ENCODE measurements at regions not wholly inside any gene's neighbourhood (a gene's known extent, or its start where the extent isn't known, plus 50 kb on each side); places are given as distances from the start of the nearest gene placed in this dataset.

GRCh38 chr22:46090631-46091201 lies 59.6 kb upstream of the PPARA start:
- no peak for DNase-seq (ENCODE audit: low spot score)

GRCh38 chr22:46091277-46091977 lies 58.9 kb upstream of the PPARA start:
- DNase-seq (ENCODE audit: low spot score), result no peak

- no peak for DNase-seq (ENCODE audit: low spot score)
Measured at GRCh38 chr22:46092011-46092410, 58.3 kb upstream of the PPARA start.

GRCh38 chr22:46092670-46093410 lies 57.5 kb upstream of the PPARA start:
- DNase-seq (ENCODE audit: low spot score), result no peak

- no peak for DNase-seq (ENCODE audit: low spot score)
Measured at GRCh38 chr22:46093796-46094195, 56.5 kb upstream of the PPARA start.

- DNase-seq (ENCODE audit: low spot score), result no peak
Measured at GRCh38 chr22:46094676-46095075, 55.6 kb upstream of the PPARA start.

GRCh38 chr22:46096051-46096450 lies 54.3 kb upstream of the PPARA start:
- no peak for DNase-seq (ENCODE audit: low spot score)

- DNase-seq (ENCODE audit: low spot score), result no peak
Measured at GRCh38 chr22:46096706-46097230, 53.6 kb upstream of the PPARA start.

- DNase-seq (ENCODE audit: low spot score), result no peak
Measured at GRCh38 chr22:46097268-46097900, 52.9 kb upstream of the PPARA start.

- no peak for DNase-seq (ENCODE audit: low spot score)
Measured at GRCh38 chr22:46098525-46099475, 51.5 kb upstream of the PPARA start.

GRCh38 chr22:46099740-46100139 lies 50.6 kb upstream of the PPARA start:
- no peak for DNase-seq (ENCODE audit: low spot score)

GRCh38 chr22:46100401-46101105 lies 49.8 kb upstream of the PPARA start:
- no peak for DNase-seq (ENCODE audit: low spot score)
